ENCODE measurements at regions not wholly inside any gene's neighbourhood (a gene's known extent, or its start where the extent isn't known, plus 50 kb on each side); places are given as distances from the start of the nearest gene placed in this dataset.
A peak's percentile ranks its signal among the peaks of the same experiment; 100 is the strongest.

- H3K27ac ChIP-seq (ENCODE audit: low read depth in 1 of 2, low read length in 2 of 2) = peak overlapping the region; percentile 62 to 64
- ATAC-seq (ENCODE audit: low FRiP score) = peak; percentile 8
- H3K4me1 ChIP-seq (ENCODE audit: control insufficient read depth in 1 of 2, insufficient read depth in 2 of 2, low read length in 2 of 2) = peaks cover 3 to 6% of the 10 kb centered on the region in 2 donors
- no peaks in the 10 kb centered on the region for H3K36me3 ChIP-seq (ENCODE audit: control insufficient read depth in 1 of 2, insufficient read depth in 2 of 2, low read length in 1 of 2)
- intact Hi-C loops (cut with DNase I) = loop anchor here (2.0 to 5.0 kb wide), 3 partner anchors 43 to 90 kb away; partner anchors contain the start of gene ACAN (in 2 of the 2)
- no peaks in the 10 kb centered on the region for H3K9me3 ChIP-seq (ENCODE audit: control insufficient read depth, low read length)
- H3K27me3 ChIP-seq (ENCODE audit: control insufficient read depth in 1 of 2, insufficient read depth in 2 of 2, low read length in 1 of 2) = no peaks in the 10 kb centered on the region
- WGBS, 2 donors = 48 to 51% methylated on average over 2 of the region's 2 CpGs
- DNase-seq = no peak
- H3K4me3 ChIP-seq (ENCODE audit: low read length in 2 of 2) = no peak overlapping the region
Measured at GRCh38 chr15:88747631-88748030, 55.6 kb upstream of the ACAN start.

DNA sequence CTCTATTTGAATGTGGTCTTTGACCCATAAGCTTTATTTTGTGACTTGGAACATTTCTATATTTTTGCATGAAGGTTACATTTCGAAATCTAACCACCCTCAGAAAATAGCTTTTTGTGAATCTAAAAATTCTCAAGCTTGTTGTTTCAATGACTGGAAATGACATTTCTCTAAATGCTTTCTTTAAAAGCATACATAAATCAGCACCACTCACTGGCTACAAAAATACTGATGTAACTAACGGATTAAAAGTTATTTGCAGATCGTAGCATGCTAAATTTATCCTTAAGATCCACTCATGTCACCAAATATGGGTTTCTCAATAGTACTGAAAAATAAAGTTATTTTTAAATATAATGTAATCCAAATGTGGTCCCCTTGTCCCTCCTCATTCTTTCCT is 55.2 kb upstream of the ACAN start:
- Histone ChIP-seq H3K36me3 (ENCODE audit: control insufficient read depth in 1 of 2, insufficient read depth in 2 of 2, low read length in 1 of 2) (no peaks in the 10 kb centered on the region), H3K4me1 (ENCODE audit: control insufficient read depth in 1 of 2, insufficient read depth in 2 of 2, low read length in 2 of 2) (peaks cover 3 to 6% of the 10 kb centered on the region in 2 donors), H3K9me3 (ENCODE audit: control insufficient read depth, low read length) (no peaks in the 10 kb centered on the region), H3K4me3 (ENCODE audit: low read length in 2 of 2) (no peak overlapping the region), H3K27ac (ENCODE audit: low read depth in 1 of 2, low read length in 2 of 2) (peak overlapping the region in 1 of 2 donors; percentile 62), H3K27me3 (ENCODE audit: control insufficient read depth in 1 of 2, insufficient read depth in 2 of 2, low read length in 1 of 2) (no peaks in the 10 kb centered on the region)
- intact Hi-C loops (cut with DNase I) = loop anchor here (2.0 to 5.0 kb wide), 3 partner anchors 43 to 91 kb away; partner anchors contain the start of gene ACAN (in 2 of the 2)
- ATAC-seq (ENCODE audit: low FRiP score) (peak; percentile 68), DNase-seq (no peak)
- WGBS, 2 donors = 3 to 6% methylated on average over 3 of the region's 3 CpGs

DNA sequence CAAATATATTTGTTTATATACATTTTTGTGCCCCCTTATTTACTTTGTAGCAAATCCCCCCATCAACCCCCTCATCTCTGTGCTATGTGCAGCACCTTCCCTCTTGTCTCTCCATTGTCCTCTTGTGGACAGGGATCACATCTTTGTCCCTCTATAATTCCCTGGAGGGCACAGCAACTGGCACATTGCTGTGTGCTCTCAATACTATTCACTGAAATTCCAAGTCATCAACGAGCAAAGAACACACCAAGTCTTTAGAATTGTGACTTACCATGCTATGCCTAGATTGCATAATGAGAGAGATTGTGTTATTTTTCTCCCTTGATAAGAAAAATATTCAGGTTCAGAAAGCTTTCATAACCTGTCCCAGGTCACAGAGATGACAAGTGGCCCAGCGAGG is 54.6 kb upstream of the ACAN start:
- Histone ChIP-seq H3K4me1 (ENCODE audit: control insufficient read depth in 1 of 2, insufficient read depth in 2 of 2, low read length in 2 of 2) (peaks cover 3 to 6% of the 10 kb centered on the region in 2 donors), H3K27ac (ENCODE audit: low read depth in 1 of 2, low read length in 2 of 2) (peak overlapping the region; percentile 57 to 80), H3K4me3 (ENCODE audit: low read length in 2 of 2) (no peak overlapping the region), H3K27me3 (ENCODE audit: control insufficient read depth in 1 of 2, insufficient read depth in 2 of 2, low read length in 1 of 2) (no peaks in the 10 kb centered on the region), H3K36me3 (ENCODE audit: control insufficient read depth in 1 of 2, insufficient read depth in 2 of 2, low read length in 1 of 2) (no peaks in the 10 kb centered on the region), H3K9me3 (ENCODE audit: control insufficient read depth, low read length) (no peaks in the 10 kb centered on the region)
- intact Hi-C loops (cut with DNase I) = loop anchor here (2.0 to 5.0 kb wide), 3 partner anchors 44 to 91 kb away; partner anchors contain the start of gene ACAN (in 2 of the 2)
- WGBS, 2 donors = 33 to 42% methylated on average over 2 of the region's 2 CpGs
- ATAC-seq (ENCODE audit: low FRiP score) = no peak
- no peak for DNase-seq

DNA sequence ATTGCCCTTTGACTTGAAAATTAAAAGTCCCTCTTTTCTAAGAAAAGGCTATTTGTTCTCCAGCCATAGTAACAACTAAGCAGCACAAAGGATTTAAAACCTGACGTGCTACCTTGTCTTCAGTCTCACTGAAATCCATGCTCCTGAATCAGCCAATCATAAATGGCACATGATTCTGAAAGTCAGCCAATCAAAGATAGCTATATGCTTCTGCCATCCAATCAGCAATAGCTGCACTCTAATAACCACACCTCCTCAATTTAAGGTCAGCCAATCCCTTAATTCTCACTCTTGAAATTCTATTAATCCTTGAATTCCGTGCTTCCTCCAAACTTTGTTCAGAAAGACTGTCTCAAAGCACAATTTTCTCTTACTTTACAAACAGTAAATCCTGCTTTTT is 53.5 kb upstream of the ACAN start:
- ATAC-seq (ENCODE audit: low FRiP score) (no peak), DNase-seq (no peak)
- H3K4me3 ChIP-seq (ENCODE audit: low read length in 2 of 2) = no peak overlapping the region
- intact Hi-C loops (cut with DNase I) = loop anchor here (2.0 to 5.0 kb wide), 3 partner anchors 45 to 92 kb away; partner anchors contain the start of gene ACAN (in 2 of the 2)
- H3K27ac ChIP-seq (ENCODE audit: low read depth in 1 of 2, low read length in 2 of 2) = no peak overlapping the region
- no peaks in the 10 kb centered on the region for H3K9me3 ChIP-seq (ENCODE audit: control insufficient read depth, low read length)
- H3K36me3 ChIP-seq (ENCODE audit: control insufficient read depth in 1 of 2, insufficient read depth in 2 of 2, low read length in 1 of 2) = no peaks in the 10 kb centered on the region
- 95% methylated on average over 2 of the region's 2 CpGs for WGBS, 2 donors
- H3K4me1 ChIP-seq (ENCODE audit: control insufficient read depth in 1 of 2, insufficient read depth in 2 of 2, low read length in 2 of 2) = peaks cover 3 to 6% of the 10 kb centered on the region in 2 donors
- no peaks in the 10 kb centered on the region for H3K27me3 ChIP-seq (ENCODE audit: control insufficient read depth in 1 of 2, insufficient read depth in 2 of 2, low read length in 1 of 2)

GRCh38 chr15:88752501-88752900 is 50.7 kb upstream of the ACAN start:
- intact Hi-C loops (cut with DNase I) = no loop called here
- ATAC-seq (ENCODE audit: low FRiP score) (no peak), DNase-seq (no peak)
- H3K4me1 ChIP-seq (ENCODE audit: control insufficient read depth in 1 of 2, insufficient read depth in 2 of 2, low read length in 2 of 2) = peaks cover 0 to 4% of the 10 kb centered on the region in 2 donors
- no peaks in the 10 kb centered on the region for H3K9me3 ChIP-seq (ENCODE audit: control insufficient read depth, low read length)
- no peak overlapping the region for H3K27ac ChIP-seq (ENCODE audit: low read depth in 1 of 2, low read length in 2 of 2)
- no peak overlapping the region for H3K4me3 ChIP-seq (ENCODE audit: low read length in 2 of 2)
- WGBS, 2 donors = 93 to 95% methylated on average over 5 of the region's 5 CpGs
- no peaks in the 10 kb centered on the region for H3K36me3 ChIP-seq (ENCODE audit: control insufficient read depth in 1 of 2, insufficient read depth in 2 of 2, low read length in 1 of 2)
- no peaks in the 10 kb centered on the region for H3K27me3 ChIP-seq (ENCODE audit: control insufficient read depth in 1 of 2, insufficient read depth in 2 of 2, low read length in 1 of 2)

- Histone ChIP-seq H3K27me3 (ENCODE audit: control insufficient read depth in 1 of 2, insufficient read depth in 2 of 2, low read length in 1 of 2) (no peaks in the 10 kb centered on the region), H3K9me3 (ENCODE audit: control insufficient read depth, low read length) (no peaks in the 10 kb centered on the region), H3K27ac (ENCODE audit: low read depth in 1 of 2, low read length in 2 of 2) (no peak overlapping the region), H3K36me3 (ENCODE audit: control insufficient read depth in 1 of 2, insufficient read depth in 2 of 2, low read length in 1 of 2) (no peaks in the 10 kb centered on the region), H3K4me3 (ENCODE audit: low read length in 2 of 2) (no peak overlapping the region), H3K4me1 (ENCODE audit: control insufficient read depth in 1 of 2, insufficient read depth in 2 of 2, low read length in 2 of 2) (peaks cover 0 to 3% of the 10 kb centered on the region in 2 donors)
- intact Hi-C loops (cut with DNase I) = no loop called here
- ATAC-seq (ENCODE audit: low FRiP score) (no peak), DNase-seq (no peak)
Measured at GRCh38 chr15:88752951-88753350, 50.3 kb upstream of the ACAN start.

Measured in aorta (tissue), 5 donors.